PFSK-1 (cell line): ENCODE measurements at regions not wholly inside any gene's neighbourhood (a gene's known extent, or its start where the extent isn't known, plus 50 kb on each side); places are given as distances from the start of the nearest gene placed in this dataset.

Experiments
- FOXP2 ChIP-seq: optimal IDR thresholded peaks from 2 replicates; pipeline ENCODE3; 2011; ENCODE audit warnings: borderline replicate concordance, control low read depth, inconsistent platforms; ENCODE audit not compliant: insufficient read depth; ENCODE audit errors: extremely low read length, extremely low read depth
- POLR2AphosphoS5 ChIP-seq: IDR thresholded peaks from 2 replicates; pipeline ENCODE4 v1.6.1; 2012; ENCODE audit warnings: low read depth, mild to moderate bottlenecking, control low read depth, low read length, moderate library complexity
- REST ChIP-seq, 2 experiments: IDR thresholded peaks; 2 replicates each; pipeline versions ENCODE4 v1.6.1 to v1.8.0; 2011 to 2012; ENCODE audit warnings: low read depth in 2 of 2, low read length in 2 of 2, control low read depth in 1 of 2, inconsistent platforms in 1 of 2, mild to moderate bottlenecking in 1 of 2, moderate library complexity in 1 of 2; ENCODE audit not compliant: insufficient read depth in 1 of 2
- SIN3A ChIP-seq: IDR thresholded peaks from 2 replicates; pipeline ENCODE4 v1.6.1; 2012; ENCODE audit warnings: mild to moderate bottlenecking, low read length, moderate library complexity, borderline replicate concordance; ENCODE audit not compliant: insufficient read depth
- TAF1 ChIP-seq: IDR thresholded peaks from 2 replicates; pipeline ENCODE4 v1.6.1; 2012; ENCODE audit warnings: low read length, control low read depth, borderline replicate concordance; ENCODE audit not compliant: insufficient read depth

- TF ChIP-seq TAF1 (no peak), SIN3A (no peak), REST (IDR thresholded peaks at IDR 0.05; ENCODE audit: insufficient read depth in 1 of 2, low read depth in 2 of 2, low read length in 2 of 2) (no peak), POLR2AphosphoS5 (no peak), FOXP2 (no peak)
Observed at GRCh38 chr3:18501679-18502343, 76.7 kb upstream of the SATB1 start.

- TF ChIP-seq SIN3A (no peak), REST (IDR thresholded peaks at IDR 0.05; ENCODE audit: insufficient read depth in 1 of 2, low read depth in 2 of 2, low read length in 2 of 2) (no peak), POLR2AphosphoS5 (no peak), FOXP2 (no peak), TAF1 (no peak)
Observed at GRCh38 chr3:18500322-18500721, 75.2 kb upstream of the SATB1 start.

GRCh38 chr3:18499301-18499700 lies 74.2 kb upstream of the SATB1 start:
- TF ChIP-seq FOXP2: no peak
- TF ChIP-seq TAF1: no peak
- no peak for TF ChIP-seq POLR2AphosphoS5
- no peak for TF ChIP-seq SIN3A

GRCh38 chr3:18494251-18494650 lies 69.1 kb upstream of the SATB1 start:
- TF ChIP-seq SIN3A: no peak
- TF ChIP-seq REST (IDR thresholded peaks at IDR 0.05; ENCODE audit: insufficient read depth in 1 of 2, low read depth in 2 of 2, low read length in 2 of 2): no peak
- TF ChIP-seq POLR2AphosphoS5: no peak
- no peak for TF ChIP-seq TAF1
- TF ChIP-seq FOXP2: no peak

- TF ChIP-seq SIN3A (no peak), TAF1 (no peak), POLR2AphosphoS5 (no peak), FOXP2 (no peak), REST (IDR thresholded peaks at IDR 0.05; ENCODE audit: insufficient read depth in 1 of 2, low read depth in 2 of 2, low read length in 2 of 2) (no peak)
Observed at GRCh38 chr3:18489939-18490338, 64.8 kb upstream of the SATB1 start.
